ENCODE measurements at regions not wholly inside any gene's neighbourhood (a gene's known extent, or its start where the extent isn't known, plus 50 kb on each side); places are given as distances from the start of the nearest gene placed in this dataset.
"Not testable (repeated sequence)": the region's sequence is repeated elsewhere in the genome, so short reads cannot be mapped to it uniquely, and the experiment has no call there.

GRCh38 chr11:104704888-104705287 lies 193.4 kb downstream of the CASP12 start:
- no peak for DNase-seq (ENCODE audit: low spot score)

DNA sequence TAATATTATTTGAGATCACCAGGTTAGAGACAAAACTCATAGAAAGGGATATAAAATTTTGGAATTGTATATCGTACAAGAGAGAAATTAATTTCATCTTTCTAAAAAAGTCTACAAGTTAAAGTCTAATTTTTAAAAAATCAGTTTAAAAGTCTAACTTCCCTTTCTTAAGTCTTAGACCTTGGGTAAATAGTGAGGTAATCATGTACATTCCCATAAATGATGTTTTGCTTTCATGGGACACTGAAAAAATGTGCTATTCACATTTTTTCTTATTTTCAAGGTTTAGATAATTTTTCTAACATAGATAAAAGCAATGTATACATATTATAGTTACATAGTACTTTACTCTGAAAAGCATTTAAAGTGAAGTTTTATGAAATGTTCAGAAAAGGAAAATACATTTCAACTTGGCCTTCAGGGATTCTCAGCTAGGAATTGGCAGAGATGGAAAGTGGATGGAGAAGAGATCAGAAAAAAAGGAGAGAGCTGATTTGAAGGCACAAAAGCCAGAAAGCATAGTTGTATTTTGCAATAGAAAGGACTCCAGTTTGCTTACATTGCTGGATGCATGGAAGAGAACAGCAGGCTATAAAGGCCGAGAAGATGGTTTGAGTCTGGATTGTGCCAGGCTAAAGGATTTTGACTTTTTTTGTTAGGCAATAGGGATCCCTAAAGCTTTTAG lies 194.0 kb downstream of the CASP12 start:
- no peak for DNase-seq (ENCODE audit: low spot score)

GRCh38 chr11:104700609-104701008 lies 197.7 kb downstream of the CASP12 start:
- no peak for DNase-seq (ENCODE audit: low spot score)

DNA sequence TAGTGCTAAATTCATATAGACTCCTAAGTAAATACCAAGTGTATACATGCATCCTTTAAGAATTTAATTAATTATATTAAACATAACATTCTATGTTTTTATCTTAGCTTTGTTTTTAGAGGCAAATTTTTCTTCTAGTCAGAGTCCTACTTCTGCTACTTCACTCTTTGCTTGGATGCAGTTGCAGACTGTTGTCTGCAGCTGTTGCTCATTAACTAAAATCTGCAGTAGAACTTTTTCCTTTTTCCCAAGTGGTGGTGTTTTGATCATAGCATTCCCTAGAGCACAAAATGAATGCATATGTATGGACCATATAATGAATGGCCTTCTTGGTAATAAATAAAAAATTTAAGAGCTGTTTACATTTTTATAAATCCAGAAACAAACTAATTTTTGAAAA lies 198.3 kb downstream of the CASP12 start:
- DNase-seq (ENCODE audit: low spot score), result no peak

DNA sequence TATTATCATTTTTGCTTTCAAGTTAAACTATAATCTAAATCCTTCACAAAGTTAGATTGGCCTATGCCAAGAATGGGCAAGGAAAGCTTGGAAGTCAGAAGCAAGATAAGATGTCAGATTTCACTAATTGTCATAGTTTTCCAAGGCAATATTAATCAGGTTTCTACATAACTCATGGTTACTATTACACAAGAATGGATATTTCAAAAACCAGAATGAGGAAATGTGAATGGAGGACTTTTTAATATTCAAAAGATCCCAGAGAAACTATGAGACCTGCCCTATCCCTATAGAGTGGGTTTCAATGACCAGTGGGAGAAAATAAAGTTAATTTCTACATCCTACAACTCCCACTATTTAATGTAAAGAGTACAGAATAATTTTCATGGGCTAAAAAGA lies 203.2 kb downstream of the CASP12 start:
- no peak for DNase-seq (ENCODE audit: low spot score)

GRCh38 chr11:104694259-104695064 lies 203.8 kb downstream of the CASP12 start:
- peak; percentile 73 for DNase-seq (ENCODE audit: low spot score)

DNA sequence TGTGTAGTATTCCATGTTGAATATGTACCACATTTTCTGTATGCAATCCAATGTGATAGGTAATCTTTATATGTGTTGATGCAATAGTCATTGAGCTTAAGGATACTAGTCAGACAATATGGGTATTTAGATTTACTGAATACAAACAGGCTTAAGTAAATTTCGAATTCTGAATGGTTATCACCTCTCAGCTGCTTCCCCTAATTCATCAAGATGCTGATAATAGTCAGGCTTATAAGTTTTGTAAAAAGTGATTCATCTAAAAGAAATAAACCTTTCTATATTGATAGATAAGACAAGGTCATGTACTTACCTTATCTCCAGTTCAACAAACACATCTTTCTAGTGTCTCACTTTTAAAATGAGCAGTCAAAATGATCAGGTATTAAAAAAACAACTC lies 205.5 kb downstream of the CASP12 start:
- DNase-seq (ENCODE audit: low spot score), result no peak

GRCh38 chr11:104691129-104691528 lies 207.1 kb downstream of the CASP12 start:
- DNase-seq (ENCODE audit: low spot score), result no peak

DNA sequence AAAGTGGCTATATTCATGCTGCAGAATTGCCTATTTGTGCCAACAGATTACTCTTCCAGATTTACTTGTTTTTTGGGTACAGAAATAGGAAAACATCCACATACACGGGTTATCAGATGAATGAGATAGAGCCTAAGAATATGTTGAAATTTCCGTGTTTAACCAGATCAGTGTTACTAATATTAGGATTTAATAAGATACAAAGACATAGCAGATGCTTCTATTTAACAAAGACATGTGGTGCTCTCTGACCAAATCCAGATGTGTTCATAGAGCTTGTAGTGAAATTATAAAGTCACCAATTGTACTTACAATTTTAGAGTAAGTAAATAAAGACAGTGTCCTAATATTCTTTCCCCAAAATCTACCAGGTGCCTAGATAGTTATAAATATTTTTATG lies 208.0 kb downstream of the CASP12 start:
- no peak for DNase-seq (ENCODE audit: low spot score)

DNA sequence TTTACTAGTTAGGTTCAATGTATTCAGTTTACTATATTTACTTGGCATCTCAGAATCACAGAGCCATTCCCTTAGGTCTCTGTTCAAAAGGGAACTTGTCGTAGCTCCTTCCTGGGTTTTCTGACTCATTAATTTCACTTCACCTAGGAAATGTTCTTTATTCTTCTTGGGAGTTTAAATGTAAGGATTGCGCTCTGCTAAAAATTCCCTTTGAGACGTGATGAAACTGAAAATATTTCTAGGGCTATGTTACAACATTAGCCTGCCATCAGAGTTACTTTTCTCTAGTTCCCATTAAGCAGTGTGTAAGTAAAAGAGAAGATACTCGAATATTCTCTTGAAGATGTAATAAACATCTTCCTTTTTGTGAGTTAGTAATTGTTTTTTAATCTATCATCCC lies 209.5 kb downstream of the CASP12 start:
- DNase-seq (ENCODE audit: low spot score), result no peak

DNA sequence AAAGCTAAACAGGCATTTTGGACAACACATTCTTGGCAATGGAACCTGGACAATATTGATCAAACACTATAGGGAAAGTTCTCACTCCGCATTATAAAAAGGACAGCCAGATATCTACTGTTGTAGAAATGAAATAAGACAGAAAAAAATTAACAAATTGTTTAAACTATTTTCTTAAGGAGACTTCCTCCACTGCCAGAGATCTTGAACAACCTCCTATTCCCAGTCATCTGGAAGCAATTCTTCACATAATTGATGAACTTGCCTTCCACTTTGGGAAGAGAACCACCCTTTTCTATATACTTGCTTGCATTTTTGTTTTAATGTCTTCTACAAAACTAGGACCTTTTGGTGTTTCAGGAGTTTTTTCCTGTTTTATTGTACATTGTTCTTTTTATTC lies 216.1 kb downstream of the CASP12 start:
- no peak for DNase-seq (ENCODE audit: low spot score)

DNA sequence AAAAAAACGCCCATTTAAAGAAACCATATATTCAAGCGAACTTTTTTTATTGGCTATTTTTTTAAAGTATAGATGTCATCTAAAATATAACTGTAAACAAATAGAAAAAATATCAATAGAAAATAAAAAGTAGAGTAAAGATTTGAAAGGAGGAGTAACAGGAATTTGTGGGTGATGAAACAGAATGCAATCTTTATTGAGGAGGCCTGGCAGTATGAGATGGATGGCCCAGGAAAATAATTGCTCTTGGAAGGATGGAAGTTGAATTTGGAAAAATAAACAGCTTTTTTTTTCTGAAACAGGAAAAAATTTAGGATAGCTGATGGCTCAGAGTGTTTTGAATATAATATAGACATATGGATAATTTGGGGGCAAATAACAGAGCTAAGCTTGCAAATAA lies 219.0 kb downstream of the CASP12 start:
- no peak for DNase-seq (ENCODE audit: low spot score)

DNA sequence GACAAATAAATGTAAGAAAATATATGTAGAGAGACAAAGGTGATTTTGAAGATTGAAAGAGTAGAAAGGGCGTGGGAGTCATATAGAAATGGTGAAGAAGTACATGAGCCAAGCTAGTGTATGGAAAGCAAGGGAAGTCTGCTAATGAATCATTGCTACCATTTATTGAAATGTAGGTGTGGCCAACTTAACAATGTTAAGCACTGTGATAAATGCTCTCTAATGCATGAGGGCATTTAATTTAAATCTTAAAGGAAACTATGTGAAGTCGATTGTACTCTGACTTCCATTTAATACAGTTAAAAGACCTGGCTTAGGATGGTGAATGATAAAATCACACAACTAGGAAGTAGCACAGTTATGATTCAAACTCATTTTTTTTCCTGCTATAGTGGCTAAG lies 219.9 kb downstream of the CASP12 start:
- DNase-seq (ENCODE audit: low spot score), result no peak

GRCh38 chr11:104677069-104677468 lies 221.2 kb downstream of the CASP12 start:
- not testable (repeated sequence) for DNase-seq (ENCODE audit: low spot score)

DNA sequence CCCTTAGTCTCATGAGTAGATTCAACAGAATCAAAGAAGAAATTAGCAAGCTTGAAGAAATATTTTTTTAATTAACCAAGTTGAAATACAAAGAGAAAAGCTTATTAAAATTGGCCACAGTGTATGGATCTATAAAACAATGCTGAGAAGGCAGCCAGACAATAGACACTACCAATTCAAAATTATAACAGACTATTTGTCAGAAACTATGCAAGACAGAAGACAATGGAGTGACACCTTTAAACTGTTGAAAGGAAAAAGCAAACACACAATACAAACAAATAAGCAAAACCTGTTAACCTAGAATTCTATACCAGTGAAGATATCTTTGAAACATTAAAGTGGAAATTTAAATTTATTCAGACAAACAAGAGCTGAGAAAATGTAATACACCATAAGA lies 225.4 kb downstream of the CASP12 start:
- DNase-seq (ENCODE audit: low spot score), result no peak

GRCh38 chr11:104668797-104669463 lies 229.3 kb downstream of the CASP12 start:
- DNase-seq (ENCODE audit: low spot score), result no peak

DNA sequence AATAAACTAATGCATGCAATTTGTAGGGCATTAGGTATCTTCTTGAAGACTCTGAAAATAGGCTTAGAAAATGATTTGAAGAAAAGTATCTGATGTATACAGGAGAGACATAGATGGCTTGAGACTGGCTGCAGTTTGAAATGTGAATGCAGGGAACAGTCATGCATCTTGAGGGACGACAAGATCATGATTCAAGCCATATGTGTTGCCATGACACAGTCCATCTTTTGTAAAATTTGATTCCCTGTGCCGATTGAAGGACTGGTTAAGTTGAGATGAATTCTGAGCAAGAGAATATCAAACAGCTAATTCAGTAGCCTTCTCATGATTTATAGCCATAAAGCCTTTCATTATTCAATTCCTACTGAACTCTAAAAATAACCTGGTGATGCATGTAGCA lies 231.6 kb downstream of the CASP12 start:
- no peak for DNase-seq (ENCODE audit: low spot score)

DNA sequence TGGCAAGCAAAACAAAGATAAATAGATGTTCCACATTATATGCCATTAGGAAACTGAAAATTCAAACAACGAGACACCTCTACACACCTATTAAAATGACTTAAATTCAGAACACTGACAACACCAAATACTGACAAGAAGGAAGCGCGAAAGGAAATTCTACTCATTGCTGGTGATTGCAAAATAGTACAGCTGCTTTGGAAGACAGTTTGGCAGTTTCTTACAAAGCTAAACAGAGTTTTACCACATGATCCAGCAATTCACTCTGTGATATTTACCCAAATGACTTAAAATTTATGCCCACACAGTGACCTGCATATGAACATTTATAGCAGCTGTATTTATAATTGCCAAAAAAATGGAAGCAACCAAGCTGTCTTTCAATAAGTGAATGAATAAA lies 232.6 kb downstream of the CASP12 start:
- no peak for DNase-seq (ENCODE audit: low spot score)

DNA sequence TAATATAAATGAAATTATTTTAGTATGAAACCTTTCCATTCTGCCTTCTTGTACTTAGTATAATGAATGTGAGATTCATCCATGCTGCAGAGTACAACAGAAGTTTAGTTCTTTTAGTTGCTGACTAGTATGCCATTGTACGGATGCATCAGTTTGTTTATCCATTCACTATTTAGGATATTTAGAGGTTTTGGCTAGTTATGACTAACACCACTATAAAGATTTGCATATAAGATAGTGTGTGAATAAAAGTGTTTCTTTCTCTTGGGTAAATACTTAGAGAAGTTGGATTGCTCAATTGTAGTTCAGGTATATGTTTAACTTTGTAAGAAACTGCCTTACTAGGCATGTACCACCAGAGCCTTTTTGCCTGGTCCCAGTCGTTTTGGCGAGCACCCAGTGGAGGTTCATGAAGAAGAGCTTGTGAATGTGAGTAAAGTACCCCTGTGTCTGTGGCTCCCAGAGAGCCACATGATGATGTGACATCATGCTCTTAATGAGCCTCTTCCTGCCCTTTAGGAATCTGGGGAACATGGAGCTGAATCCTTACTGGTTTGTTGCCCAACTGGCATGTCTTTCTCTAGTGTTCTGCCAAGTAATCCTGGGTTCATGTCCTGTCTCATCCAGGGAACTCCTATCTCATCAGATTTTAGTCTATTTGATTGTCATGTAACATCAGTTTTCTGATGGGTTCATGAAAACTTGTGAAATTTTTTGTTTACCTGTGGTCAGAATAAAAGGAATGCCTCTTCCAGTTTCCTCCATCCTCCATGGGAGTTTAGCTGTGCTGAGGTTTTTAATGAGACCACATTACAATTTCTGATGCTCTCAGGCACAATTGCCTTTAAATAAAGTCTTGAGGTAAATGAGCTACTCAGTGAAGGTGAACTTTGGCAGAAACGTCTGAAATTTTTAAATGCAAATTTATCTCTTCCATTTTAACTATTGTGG lies 234.8 kb downstream of the CASP12 start:
- no peak for DNase-seq (ENCODE audit: low spot score)

DNA sequence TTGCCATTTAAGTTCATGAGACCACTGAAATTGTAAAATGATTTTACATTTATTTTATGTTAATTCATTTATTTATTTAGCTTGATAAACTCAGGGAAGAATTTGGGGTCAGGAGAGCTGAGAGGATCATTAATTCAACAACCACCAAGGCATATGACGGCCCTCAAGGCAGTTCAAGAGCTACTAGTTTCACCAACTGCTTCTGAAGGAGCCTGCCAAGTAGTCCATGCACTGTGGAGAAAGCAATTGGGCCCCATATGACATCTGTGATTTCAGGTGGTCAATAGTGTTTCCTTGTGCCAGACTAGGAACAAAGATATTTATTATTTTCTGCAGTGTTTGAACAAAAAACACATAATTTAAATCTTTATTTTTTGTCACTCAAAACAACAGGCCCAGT lies 236.4 kb downstream of the CASP12 start:
- no peak for DNase-seq (ENCODE audit: low spot score)

- no peak for DNase-seq (ENCODE audit: low spot score)
These were observed 236.8 kb downstream of the CASP12 start for GRCh38 chr11:104661471-104661870.

DNA sequence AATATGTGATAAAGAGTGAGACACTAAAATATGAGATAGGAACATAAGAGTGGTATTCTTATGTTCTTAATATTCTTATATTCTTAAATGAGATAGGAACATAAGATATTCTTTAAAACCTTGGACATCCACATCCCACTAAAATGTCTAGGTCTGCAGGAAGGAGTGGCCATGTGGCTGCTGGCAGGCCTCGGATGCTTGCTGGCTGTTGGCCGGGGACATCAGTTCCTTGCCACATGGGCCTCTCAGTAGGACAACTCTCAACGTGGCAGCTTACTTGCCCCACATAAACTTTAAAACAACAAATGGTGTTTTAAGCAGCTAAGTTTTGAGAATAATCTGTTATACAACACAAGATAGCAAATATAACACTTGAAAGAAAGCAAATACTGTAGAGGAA lies 240.1 kb downstream of the CASP12 start:
- no peak for DNase-seq (ENCODE audit: low spot score)
